H9 (cell line): ENCODE measurements at regions not wholly inside any gene's neighbourhood (a gene's known extent, or its start where the extent isn't known, plus 50 kb on each side); places are given as distances from the start of the nearest gene placed in this dataset.

ENCODE experiments used
- DNase-seq: peaks from one replicate; pipeline ENCODE4 v3.0.0-alpha.2; 2017
- H2AFZ ChIP-seq: one replicate; pipeline ENCODE4 v1.6.1; 2013; ENCODE audit warnings: mild to moderate bottlenecking, low read length, control low read depth, moderate library complexity
- H2AK5ac ChIP-seq: 2 replicates; pipeline ENCODE4 v1.6.1; 2013; ENCODE audit warnings: low read length, control low read depth, mixed read lengths; ENCODE audit not compliant: insufficient read length
- H2BK120ac ChIP-seq: one replicate; pipeline ENCODE4 v1.6.1; 2013; ENCODE audit warnings: low read depth, mild to moderate bottlenecking, low read length, control low read depth, inconsistent platforms; ENCODE audit not compliant: poor library complexity, severe bottlenecking
- H2BK12ac ChIP-seq: 2 replicates; pipeline ENCODE4 v1.6.1; 2013; ENCODE audit warnings: low read length, control low read depth, mixed read lengths, low read depth; ENCODE audit not compliant: insufficient read length
- H2BK15ac ChIP-seq: 2 replicates; pipeline ENCODE4 v1.6.1; 2013; ENCODE audit warnings: low read depth, low read length, control low read depth
- H2BK20ac ChIP-seq: one replicate; pipeline ENCODE4 v1.6.1; 2013; ENCODE audit warnings: low read depth, mild to moderate bottlenecking, low read length, control low read depth, inconsistent platforms; ENCODE audit not compliant: poor library complexity, severe bottlenecking
- H2BK5ac ChIP-seq: 2 replicates; pipeline ENCODE4 v1.6.1; 2013; ENCODE audit warnings: low read length, control low read depth, mixed read lengths; ENCODE audit not compliant: insufficient read length
- H3K14ac ChIP-seq: 2 replicates; pipeline ENCODE4 v1.6.1; 2013; ENCODE audit warnings: low read length, control low read depth; ENCODE audit not compliant: insufficient read depth
- H3K18ac ChIP-seq: 2 replicates; pipeline ENCODE4 v1.6.1; 2013; ENCODE audit warnings: low read depth, mild to moderate bottlenecking, mixed read lengths, low read length, control low read depth; ENCODE audit not compliant: insufficient read length
- H3K23ac ChIP-seq: 2 replicates; pipeline ENCODE4 v1.6.1; 2013; ENCODE audit warnings: low read length, control low read depth, mixed read lengths, low read depth; ENCODE audit not compliant: insufficient read length
- H3K23me2 ChIP-seq: 2 replicates; pipeline ENCODE4 v1.6.1; 2013; ENCODE audit warnings: low read depth, mild to moderate bottlenecking, mixed read lengths, low read length, control low read depth; ENCODE audit not compliant: insufficient read length, poor library complexity, severe bottlenecking
- H3K27ac ChIP-seq: 2 replicates; pipeline ENCODE4 v1.5.1; 2013; ENCODE audit warnings: low read length, control low read depth, mixed read lengths, low read depth; ENCODE audit not compliant: insufficient read length
- H3K27me3 ChIP-seq: 2 replicates; pipeline ENCODE4 v1.6.1; 2013; ENCODE audit warnings: low read length, control low read depth, inconsistent platforms; ENCODE audit not compliant: insufficient read depth
- H3K4ac ChIP-seq: 2 replicates; pipeline ENCODE4 v1.6.1; 2013; ENCODE audit warnings: low read depth, mild to moderate bottlenecking, control low read depth, inconsistent platforms, low read length, moderate library complexity
- H3K4me1 ChIP-seq: 2 replicates; pipeline ENCODE4 v1.6.1; 2013; ENCODE audit warnings: low read length, control low read depth, inconsistent platforms; ENCODE audit not compliant: insufficient read depth
- H3K4me2 ChIP-seq: 2 replicates; pipeline ENCODE4 v1.6.1; 2013; ENCODE audit warnings: low read length, control low read depth, mixed read lengths; ENCODE audit not compliant: insufficient read length, insufficient read depth
- H3K56ac ChIP-seq: 2 replicates; pipeline ENCODE4 v1.6.1; 2013; ENCODE audit warnings: low read depth, mild to moderate bottlenecking, mixed read lengths, low read length, control low read depth; ENCODE audit not compliant: insufficient read length
- H3K79me1 ChIP-seq: 2 replicates; pipeline ENCODE4 v1.6.1; 2013; ENCODE audit warnings: low read depth, mild to moderate bottlenecking, moderate library complexity, low read length, control low read depth, inconsistent platforms; ENCODE audit not compliant: insufficient read depth, poor library complexity, severe bottlenecking
- H3K79me2 ChIP-seq: 2 replicates; pipeline ENCODE4 v1.6.1; 2013; ENCODE audit warnings: low read length, control low read depth, inconsistent platforms; ENCODE audit not compliant: insufficient read depth
- H3K9ac ChIP-seq: 2 replicates; pipeline ENCODE4 v1.6.1; 2013; ENCODE audit warnings: low read length, control low read depth, mixed read lengths; ENCODE audit not compliant: insufficient read length; ENCODE audit errors: extremely low read depth
- H3K9me3 ChIP-seq: one replicate; pipeline ENCODE4 v1.6.1; 2013; ENCODE audit warnings: low read depth, low read length, inconsistent platforms; ENCODE audit not compliant: control insufficient read depth
- H3T11ph ChIP-seq: one replicate; pipeline ENCODE4 v1.6.1; 2013; ENCODE audit warnings: mild to moderate bottlenecking, low read length, control low read depth, inconsistent platforms
- H4K20me1 ChIP-seq: one replicate; pipeline ENCODE4 v1.6.1; 2013; ENCODE audit not compliant: control insufficient read depth, insufficient read length, insufficient read depth
- H4K5ac ChIP-seq: 2 replicates; pipeline ENCODE4 v1.6.1; 2013; ENCODE audit warnings: low read depth, mild to moderate bottlenecking, mixed read lengths, low read length, control low read depth; ENCODE audit not compliant: insufficient read length
- H4K8ac ChIP-seq: replicated peaks from 2 replicates; pipeline ENCODE4 v1.6.1; 2013; ENCODE audit warnings: low read length, control low read depth, mixed read lengths, low read depth; ENCODE audit not compliant: insufficient read length
- H4K91ac ChIP-seq: 2 replicates; pipeline ENCODE4 v1.6.1; 2013; ENCODE audit warnings: low read depth, mild to moderate bottlenecking, moderate library complexity, mixed read lengths, low read length, control low read depth; ENCODE audit not compliant: insufficient read length
- H3K27ac Mint-ChIP-seq, 3 experiments: 2 replicates in 2 of 3; 3 replicates in 1 of 3; pipeline ENCODE4 v1.8.0; 2020 to 2021; ENCODE audit warnings: mixed read lengths in 3 of 3, mild to moderate bottlenecking in 1 of 3, moderate library complexity in 1 of 3
- H3K27me3 Mint-ChIP-seq: 2 replicates; pipeline ENCODE4 v1.8.0; 2021; ENCODE audit warnings: low read depth, mild to moderate bottlenecking, moderate library complexity, mixed read lengths
- H3K36me3 Mint-ChIP-seq, 3 experiments: 2 replicates in 2 of 3; 3 replicates in 1 of 3; pipeline ENCODE4 v1.8.0; 2020 to 2021; ENCODE audit warnings: low read depth in 3 of 3, mixed read lengths in 3 of 3; ENCODE audit not compliant: insufficient read depth in 1 of 3
- H3K4me1 Mint-ChIP-seq, 2 experiments: 2 replicates each; pipeline ENCODE4 v1.8.0; 2020; ENCODE audit warnings: mixed read lengths in 2 of 2
- H3K4me3 Mint-ChIP-seq, 2 experiments: 2 replicates in 1 of 2; 3 replicates in 1 of 2; pipeline ENCODE4 v1.8.0; 2020 to 2021; ENCODE audit warnings: mild to moderate bottlenecking in 2 of 2, mixed read lengths in 2 of 2, moderate library complexity in 1 of 2
- H3K9me3 Mint-ChIP-seq, 2 experiments: 2 replicates in 1 of 2; 3 replicates in 1 of 2; pipeline ENCODE4 v1.8.0; 2020; ENCODE audit warnings: mild to moderate bottlenecking in 2 of 2, mixed read lengths in 2 of 2, moderate library complexity in 1 of 2
- CTCF ChIP-seq: fragments of 200-600 bp; sonication (generic); conservative IDR thresholded peaks from 3 replicates; pipeline ENCODE4 v1.8.0; 2021; ENCODE audit warnings: antibody characterized with exemption, mild to moderate bottlenecking
- WGBS: extraction: QIAGEN DNeasy Blood & Tissue Kit; methylation state at CpG from one replicate; pipeline ENCODE4 v1.1.7; 2013; ENCODE audit warnings: missing lambda C conversion rate, low lambda C conversion rate, mixed read lengths; ENCODE audit not compliant: insufficient read length; ENCODE audit errors: extremely low coverage; 5-methylcytosine and 5-hydroxymethylcytosine counted together

- no peak for TF ChIP-seq CTCF
- no peak overlapping the region for H4K91ac ChIP-seq
- no peak overlapping the region for H2BK120ac ChIP-seq
- no peak overlapping the region for H3K4me2 ChIP-seq
- H3K27me3 Mint-ChIP-seq: peaks cover 12% of the 10 kb centered on the region
- H4K20me1 ChIP-seq: no peaks in the 10 kb centered on the region
- no peak overlapping the region for H2BK20ac ChIP-seq
- H3K79me2 ChIP-seq: no peaks in the 10 kb centered on the region
- H3K36me3 Mint-ChIP-seq: no peaks in the 10 kb centered on the region
- H3K23me2 ChIP-seq: no peaks in the 10 kb centered on the region
- H4K8ac ChIP-seq: no peak overlapping the region
- H3K27ac Mint-ChIP-seq: no peak overlapping the region; a peak in 1 of 7 replicates
- no peak overlapping the region for H2BK5ac ChIP-seq
- H3K9ac ChIP-seq: no peak overlapping the region
- WGBS: no CpG with 5 or more reads among the region's 4 CpGs
- H2BK15ac ChIP-seq: no peak overlapping the region
- H3K18ac ChIP-seq: no peak overlapping the region
- no peak overlapping the region for H3K4me3 Mint-ChIP-seq
- H3K4me1 Mint-ChIP-seq: peaks cover 19 to 27% of the 10 kb centered on the region in 2 experiments
- H3K14ac ChIP-seq: no peak overlapping the region
- no peak overlapping the region for H3T11ph ChIP-seq
- no peak overlapping the region for H3K27ac ChIP-seq
- H3K9me3 ChIP-seq: no peaks in the 10 kb centered on the region
- no peak overlapping the region for H4K5ac ChIP-seq
- no peak overlapping the region for H3K4ac ChIP-seq
- H3K27me3 ChIP-seq: no peaks in the 10 kb centered on the region
- no peaks in the 10 kb centered on the region for H3K79me1 ChIP-seq
- H3K4me1 ChIP-seq: no peaks in the 10 kb centered on the region; the same call in 1 of the 2 replicates
- H2BK12ac ChIP-seq: no peak overlapping the region
- H3K9me3 Mint-ChIP-seq: no peaks in the 10 kb centered on the region; a peak in 1 of 5 replicates
- no peak overlapping the region for H2AK5ac ChIP-seq
- no peak overlapping the region for H2AFZ ChIP-seq
- no peak overlapping the region for H3K23ac ChIP-seq
- no peak for DNase-seq
- H3K56ac ChIP-seq: no peak overlapping the region
These were observed 91.7 kb upstream of the ITGA6 start for GRCh38 chr2:172335736-172336135.
